Stomach smooth muscle (tissue), 2 donors: ENCODE measurements at regions not wholly inside any gene's neighbourhood (a gene's known extent, or its start where the extent isn't known, plus 50 kb on each side); places are given as distances from the start of the nearest gene placed in this dataset.

ENCODE experiments used
- H3K27ac ChIP-seq: one replicate; pipeline ENCODE4 v1.7.0; 2013; ENCODE audit warnings: mild to moderate bottlenecking, low read length, inconsistent platforms
- H3K27me3 ChIP-seq, 2 donors: one replicate each; pipeline ENCODE4 v1.7.0; 2013; ENCODE audit warnings: low read length in 2 of 2; ENCODE audit not compliant: insufficient read depth in 2 of 2, control insufficient read depth in 1 of 2
- H3K36me3 ChIP-seq, 2 donors: one replicate each; pipeline ENCODE4 v1.7.0; 2013; ENCODE audit warnings: low read length in 2 of 2; ENCODE audit not compliant: control insufficient read depth in 2 of 2, insufficient read depth in 2 of 2
- H3K4me1 ChIP-seq: one replicate; pipeline ENCODE4 v1.7.0; 2013; ENCODE audit warnings: low read length; ENCODE audit not compliant: control insufficient read depth, insufficient read depth
- H3K4me3 ChIP-seq, 2 donors: one replicate each; pipeline ENCODE4 v1.7.0; 2013; ENCODE audit warnings: low read length in 2 of 2
- H3K9ac ChIP-seq, 2 donors: one replicate each; pipeline ENCODE4 v1.7.0; 2013; ENCODE audit warnings: low read length in 2 of 2, mild to moderate bottlenecking in 1 of 2
- H3K9me3 ChIP-seq, 2 donors: one replicate each; pipeline ENCODE4 v1.7.0; 2013; ENCODE audit warnings: low read length in 2 of 2; ENCODE audit not compliant: control insufficient read depth in 2 of 2
- donor health status: healthy.
- donor health status: Pancreatic carcinoma.

- Histone ChIP-seq H3K9ac (no peak overlapping the region), H3K27ac (no peak overlapping the region), H3K4me3 (no peak overlapping the region), H3K27me3 (no peaks in the 10 kb centered on the region), H3K4me1 (no peaks in the 10 kb centered on the region), H3K9me3 (no peaks in the 10 kb centered on the region), H3K36me3 (no peaks in the 10 kb centered on the region)
These were observed 372.8 kb upstream of the MAF start for GRCh38 chr16:79973320-79973719.

- Histone ChIP-seq H3K36me3 (no peaks in the 10 kb centered on the region), H3K4me3 (no peak overlapping the region), H3K27me3 (no peaks in the 10 kb centered on the region), H3K27ac (no peak overlapping the region), H3K4me1 (no peaks in the 10 kb centered on the region), H3K9ac (no peak overlapping the region), H3K9me3 (no peaks in the 10 kb centered on the region)
These were observed 371.6 kb upstream of the MAF start for GRCh38 chr16:79972053-79972704.

GRCh38 chr16:79971237-79971572 is 370.7 kb upstream of the MAF start:
- H3K27me3 ChIP-seq: no peaks in the 10 kb centered on the region
- H3K36me3 ChIP-seq: no peaks in the 10 kb centered on the region
- H3K9ac ChIP-seq: no peak overlapping the region
- H3K4me1 ChIP-seq: no peaks in the 10 kb centered on the region
- H3K27ac ChIP-seq: no peak overlapping the region
- H3K9me3 ChIP-seq: no peaks in the 10 kb centered on the region
- H3K4me3 ChIP-seq: no peak overlapping the region

- H3K27me3 ChIP-seq: no peaks in the 10 kb centered on the region
- H3K36me3 ChIP-seq: no peaks in the 10 kb centered on the region
- H3K4me3 ChIP-seq: no peak overlapping the region
- H3K27ac ChIP-seq: no peak overlapping the region
- H3K4me1 ChIP-seq: no peaks in the 10 kb centered on the region
- no peaks in the 10 kb centered on the region for H3K9me3 ChIP-seq
- H3K9ac ChIP-seq: no peak overlapping the region
These were observed 370.2 kb upstream of the MAF start for GRCh38 chr16:79970551-79971236.

- Histone ChIP-seq H3K36me3 (no peaks in the 10 kb centered on the region), H3K27me3 (no peaks in the 10 kb centered on the region), H3K4me3 (no peak overlapping the region), H3K27ac (no peak overlapping the region), H3K4me1 (no peaks in the 10 kb centered on the region), H3K9ac (no peak overlapping the region), H3K9me3 (no peaks in the 10 kb centered on the region)
These were observed 369.6 kb upstream of the MAF start for GRCh38 chr16:79970087-79970486.

GRCh38 chr16:79969458-79969857 is 368.9 kb upstream of the MAF start:
- Histone ChIP-seq H3K9ac (no peak overlapping the region), H3K27ac (no peak overlapping the region), H3K36me3 (no peaks in the 10 kb centered on the region), H3K4me3 (no peak overlapping the region), H3K4me1 (no peaks in the 10 kb centered on the region), H3K9me3 (no peaks in the 10 kb centered on the region), H3K27me3 (no peaks in the 10 kb centered on the region)

- H3K27me3 ChIP-seq: no peaks in the 10 kb centered on the region
These were observed 365.7 kb upstream of the MAF start for GRCh38 chr16:79966226-79966625.

GRCh38 chr16:79965718-79966117 is 365.2 kb upstream of the MAF start:
- Histone ChIP-seq H3K36me3 (no peaks in the 10 kb centered on the region), H3K27me3 (no peaks in the 10 kb centered on the region), H3K4me3 (no peak overlapping the region)

More at GRCh38 chr16:79966226-79966625, 365.7 kb upstream of the MAF start:
- H3K4me3 ChIP-seq: no peak overlapping the region
- no peaks in the 10 kb centered on the region for H3K36me3 ChIP-seq
- H3K4me1 ChIP-seq: no peaks in the 10 kb centered on the region
- H3K27ac ChIP-seq: no peak overlapping the region
- no peaks in the 10 kb centered on the region for H3K9me3 ChIP-seq
- H3K9ac ChIP-seq: no peak overlapping the region

GRCh38 chr16:79964104-79964503 is 363.6 kb upstream of the MAF start:
- H3K9ac ChIP-seq: no peak overlapping the region
- no peaks in the 10 kb centered on the region for H3K36me3 ChIP-seq
- H3K27me3 ChIP-seq: no peaks in the 10 kb centered on the region
- no peaks in the 10 kb centered on the region for H3K9me3 ChIP-seq
- no peak overlapping the region for H3K4me3 ChIP-seq
- H3K4me1 ChIP-seq: no peaks in the 10 kb centered on the region
- no peak overlapping the region for H3K27ac ChIP-seq

More at GRCh38 chr16:79965718-79966117, 365.2 kb upstream of the MAF start:
- no peaks in the 10 kb centered on the region for H3K4me1 ChIP-seq
- H3K9me3 ChIP-seq: no peaks in the 10 kb centered on the region
- no peak overlapping the region for H3K9ac ChIP-seq
- H3K27ac ChIP-seq: no peak overlapping the region

GRCh38 chr16:79962962-79963361 is 362.4 kb upstream of the MAF start:
- H3K27me3 ChIP-seq: no peaks in the 10 kb centered on the region
- H3K27ac ChIP-seq: no peak overlapping the region

GRCh38 chr16:79959226-79959625 is 358.7 kb upstream of the MAF start:
- no peak overlapping the region for H3K27ac ChIP-seq
- H3K9me3 ChIP-seq: peaks cover 0 to 4% of the 10 kb centered on the region in 2 donors

More at GRCh38 chr16:79962962-79963361, 362.4 kb upstream of the MAF start:
- no peak overlapping the region for H3K9ac ChIP-seq
- no peaks in the 10 kb centered on the region for H3K4me1 ChIP-seq
- H3K9me3 ChIP-seq: no peaks in the 10 kb centered on the region
- no peak overlapping the region for H3K4me3 ChIP-seq
- H3K36me3 ChIP-seq: no peaks in the 10 kb centered on the region

More at GRCh38 chr16:79959226-79959625, 358.7 kb upstream of the MAF start:
- Histone ChIP-seq H3K27me3 (no peaks in the 10 kb centered on the region), H3K36me3 (no peaks in the 10 kb centered on the region), H3K4me3 (no peak overlapping the region), H3K9ac (no peak overlapping the region), H3K4me1 (no peaks in the 10 kb centered on the region)
